WTC11 (cell line): ENCODE measurements at regions not wholly inside any gene's neighbourhood (a gene's known extent, or its start where the extent isn't known, plus 50 kb on each side); places are given as distances from the start of the nearest gene placed in this dataset.
"Not testable (repeated sequence)": the region's sequence is repeated elsewhere in the genome, so short reads cannot be mapped to it uniquely, and the experiment has no call there.

Experiments
- ATAC-seq: fragments of 200-7000 bp; cut with Tn5 transposase; 2 replicates; pipeline ENCODE4 v1.10.0; 2021; ENCODE audit warnings: mild to moderate bottlenecking, moderate library complexity
- CTCF ChIA-PET: fragments of 300-600 bp; sonication (Branson Sonifier 250); formaldehyde crosslinking; loops from one replicate; lab custom pipeline; 2021; ENCODE audit warnings: antibody characterized with exemption; lab: Charles Lee
- POLR2A ChIA-PET: fragments of 350-600 bp; sonication (Branson Sonifier 250); formaldehyde crosslinking; loops from one replicate; lab custom pipeline; 2021; ENCODE audit warnings: antibody characterized with exemption; lab: Charles Lee
- DNase-seq: peaks from one replicate; pipeline ENCODE4 v3.0.0; 2021; ENCODE audit warnings: low spot score
- H3K27ac Mint-ChIP-seq: 2 replicates; pipeline ENCODE4 v1.8.0; 2021; ENCODE audit warnings: mixed read lengths
- H3K27me3 Mint-ChIP-seq: 2 replicates; pipeline ENCODE4 v1.8.0; 2021; ENCODE audit warnings: low read depth, mild to moderate bottlenecking, moderate library complexity, mixed read lengths
- H3K36me3 Mint-ChIP-seq: 2 replicates; pipeline ENCODE4 v1.8.0; 2021; ENCODE audit warnings: mixed read lengths
- H3K4me1 Mint-ChIP-seq: 2 replicates; pipeline ENCODE4 v1.8.0; 2022; ENCODE audit warnings: mixed read lengths
- H3K4me3 Mint-ChIP-seq: 2 replicates; pipeline ENCODE4 v1.8.0; 2021; ENCODE audit warnings: mild to moderate bottlenecking, moderate library complexity, mixed read lengths
- H3K9me3 Mint-ChIP-seq: 2 replicates; pipeline ENCODE4 v1.8.0; 2021; ENCODE audit warnings: mixed read lengths

GRCh38 chr7:75201606-75202079 is 109.3 kb downstream of the GTF2IRD2B start:
- DNase-seq, H3K4me1 Mint-ChIP-seq, CTCF ChIA-PET, H3K36me3 Mint-ChIP-seq, H3K27ac Mint-ChIP-seq, H3K4me3 Mint-ChIP-seq, H3K9me3 Mint-ChIP-seq, POLR2A ChIA-PET, ATAC-seq, H3K27me3 Mint-ChIP-seq: not testable (repeated sequence)

- H3K27me3 Mint-ChIP-seq, H3K4me3 Mint-ChIP-seq, POLR2A ChIA-PET, H3K27ac Mint-ChIP-seq, H3K36me3 Mint-ChIP-seq, CTCF ChIA-PET, H3K4me1 Mint-ChIP-seq, DNase-seq, H3K9me3 Mint-ChIP-seq: not testable (repeated sequence)
- ATAC-seq: peak; percentile 53; the same call in 1 of the 2 replicates
Observed at GRCh38 chr7:75205367-75206085, 113.1 kb downstream of the GTF2IRD2B start.

GRCh38 chr7:75215460-75215859 is 123.1 kb downstream of the GTF2IRD2B start:
- H3K36me3 Mint-ChIP-seq, H3K9me3 Mint-ChIP-seq, H3K27me3 Mint-ChIP-seq, ATAC-seq, H3K4me3 Mint-ChIP-seq, H3K4me1 Mint-ChIP-seq, DNase-seq, H3K27ac Mint-ChIP-seq, CTCF ChIA-PET, POLR2A ChIA-PET: not testable (repeated sequence)

GRCh38 chr7:75216963-75217362 is 124.6 kb downstream of the GTF2IRD2B start:
- DNase-seq, ATAC-seq, CTCF ChIA-PET, H3K27me3 Mint-ChIP-seq, POLR2A ChIA-PET, H3K9me3 Mint-ChIP-seq, H3K36me3 Mint-ChIP-seq, H3K4me3 Mint-ChIP-seq, H3K27ac Mint-ChIP-seq, H3K4me1 Mint-ChIP-seq: not testable (repeated sequence)

- POLR2A ChIA-PET, H3K36me3 Mint-ChIP-seq, ATAC-seq, H3K27me3 Mint-ChIP-seq, CTCF ChIA-PET, H3K27ac Mint-ChIP-seq, H3K4me3 Mint-ChIP-seq, DNase-seq, H3K4me1 Mint-ChIP-seq, H3K9me3 Mint-ChIP-seq: not testable (repeated sequence)
Observed at GRCh38 chr7:75226102-75226501, 133.7 kb downstream of the GTF2IRD2B start.

GRCh38 chr7:75229558-75229957 is 137.2 kb downstream of the GTF2IRD2B start:
- H3K4me3 Mint-ChIP-seq, H3K4me1 Mint-ChIP-seq, POLR2A ChIA-PET, H3K36me3 Mint-ChIP-seq, ATAC-seq, CTCF ChIA-PET, H3K27ac Mint-ChIP-seq, DNase-seq, H3K9me3 Mint-ChIP-seq, H3K27me3 Mint-ChIP-seq: not testable (repeated sequence)

GRCh38 chr7:75230558-75230957 is 138.2 kb downstream of the GTF2IRD2B start:
- H3K9me3 Mint-ChIP-seq, CTCF ChIA-PET, H3K4me1 Mint-ChIP-seq, H3K27ac Mint-ChIP-seq, POLR2A ChIA-PET, DNase-seq, H3K4me3 Mint-ChIP-seq, H3K27me3 Mint-ChIP-seq, H3K36me3 Mint-ChIP-seq: not testable (repeated sequence)
- peak; percentile 75 for ATAC-seq

- H3K4me3 Mint-ChIP-seq, H3K27ac Mint-ChIP-seq, H3K27me3 Mint-ChIP-seq, H3K4me1 Mint-ChIP-seq, H3K9me3 Mint-ChIP-seq, H3K36me3 Mint-ChIP-seq, POLR2A ChIA-PET, DNase-seq, CTCF ChIA-PET: not testable (repeated sequence)
- peak; percentile 6 for ATAC-seq
Observed at GRCh38 chr7:75235092-75235826, 142.9 kb downstream of the GTF2IRD2B start.

- H3K9me3 Mint-ChIP-seq, H3K27me3 Mint-ChIP-seq, H3K4me3 Mint-ChIP-seq, CTCF ChIA-PET, DNase-seq, H3K27ac Mint-ChIP-seq, POLR2A ChIA-PET, H3K4me1 Mint-ChIP-seq, H3K36me3 Mint-ChIP-seq: not testable (repeated sequence)
- ATAC-seq: peak; percentile 4
Observed at GRCh38 chr7:75235827-75236167, 143.4 kb downstream of the GTF2IRD2B start.

- H3K27me3 Mint-ChIP-seq: not testable (repeated sequence)
Observed at GRCh38 chr7:75237255-75238187, 145.1 kb downstream of the GTF2IRD2B start.

GRCh38 chr7:75238309-75238708 is 145.9 kb downstream of the GTF2IRD2B start:
- POLR2A ChIA-PET, H3K4me3 Mint-ChIP-seq: not testable (repeated sequence)

More at GRCh38 chr7:75237255-75238187, 145.1 kb downstream of the GTF2IRD2B start:
- H3K36me3 Mint-ChIP-seq, H3K9me3 Mint-ChIP-seq, DNase-seq, CTCF ChIA-PET, H3K4me1 Mint-ChIP-seq, POLR2A ChIA-PET, H3K4me3 Mint-ChIP-seq, H3K27ac Mint-ChIP-seq: not testable (repeated sequence)
- peak; percentile 75 for ATAC-seq

GRCh38 chr7:75243638-75244037 is 151.2 kb downstream of the GTF2IRD2B start:
- not testable (repeated sequence) for H3K4me1 Mint-ChIP-seq

More at GRCh38 chr7:75238309-75238708, 145.9 kb downstream of the GTF2IRD2B start:
- H3K27me3 Mint-ChIP-seq, DNase-seq, H3K4me1 Mint-ChIP-seq, H3K36me3 Mint-ChIP-seq, H3K9me3 Mint-ChIP-seq, ATAC-seq, CTCF ChIA-PET, H3K27ac Mint-ChIP-seq: not testable (repeated sequence)

More at GRCh38 chr7:75243638-75244037, 151.2 kb downstream of the GTF2IRD2B start:
- H3K36me3 Mint-ChIP-seq, H3K4me3 Mint-ChIP-seq, ATAC-seq, POLR2A ChIA-PET, CTCF ChIA-PET, DNase-seq, H3K9me3 Mint-ChIP-seq, H3K27me3 Mint-ChIP-seq, H3K27ac Mint-ChIP-seq: not testable (repeated sequence)
